ENCODE measurements at regions not wholly inside any gene's neighbourhood (a gene's known extent, or its start where the extent isn't known, plus 50 kb on each side); places are given as distances from the start of the nearest gene placed in this dataset.
A peak's percentile ranks its signal among the peaks of the same experiment; 100 is the strongest.

DNA sequence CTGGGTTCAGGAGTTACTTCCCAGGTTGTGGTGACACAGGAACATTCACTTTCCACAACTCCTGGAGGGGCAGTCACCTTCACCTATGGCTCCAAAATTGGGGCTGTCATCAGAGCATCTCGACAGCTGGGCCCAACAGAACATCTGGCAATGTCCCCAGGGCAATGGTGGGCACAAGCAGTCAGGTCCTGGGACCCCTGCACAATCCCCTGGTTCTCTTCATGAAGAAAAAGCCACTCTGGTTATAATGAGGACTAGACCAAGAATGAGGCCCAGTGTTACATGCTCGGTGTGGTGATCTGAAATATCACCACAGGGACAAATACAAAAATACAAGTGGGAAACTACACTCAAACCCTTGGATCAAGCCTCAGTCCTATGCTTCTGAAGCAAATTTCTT is 89.0 kb upstream of the VPREB1 start:
- no peak for DNase-seq
- Mint-ChIP-seq H3K27me3 (peaks cover 4 to 16% (median 11%) of the 10 kb centered on the region in 5 donors), H3K36me3 (no peaks in the 10 kb centered on the region), H3K27ac (no peak overlapping the region), H3K4me1 (peaks cover 3 to 27% (median 8%) of the 10 kb centered on the region in 4 donors), H3K9me3 (peaks cover 0 to 4% (median 0%) of the 10 kb centered on the region in 9 donors), H3K4me3 (no peak overlapping the region)
- POLR2A ChIA-PET = no interaction called here
- no peak for ATAC-seq

DNA sequence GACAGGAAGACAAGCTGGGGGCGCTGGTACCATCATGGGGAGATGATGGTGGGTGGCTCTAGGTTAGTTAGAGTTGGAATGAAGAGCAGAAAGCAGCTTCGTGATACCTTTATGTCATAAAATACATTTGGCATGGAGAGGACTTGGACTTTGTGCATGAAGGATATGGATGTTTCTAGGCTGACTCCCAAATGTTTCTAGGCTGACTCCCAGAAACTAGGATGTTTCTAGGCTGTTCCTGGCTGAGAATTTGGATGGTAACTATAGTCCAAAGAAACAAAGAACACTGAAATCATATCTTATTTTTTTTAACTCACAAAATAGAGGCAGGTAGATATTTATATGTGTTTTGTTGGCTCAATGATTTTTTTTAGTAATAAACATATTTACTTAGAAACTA is 89.4 kb upstream of the VPREB1 start:
- POLR2A ChIA-PET = no interaction called here
- Mint-ChIP-seq H3K27ac (peak overlapping the region in 1 of 10 donors; percentile 15), H3K4me1 (peaks cover 3 to 27% (median 8%) of the 10 kb centered on the region in 4 donors), H3K4me3 (no peak overlapping the region), H3K36me3 (no peaks in the 10 kb centered on the region), H3K9me3 (peaks cover 0 to 4% (median 0%) of the 10 kb centered on the region in 9 donors), H3K27me3 (peaks cover 8 to 20% (median 12%) of the 10 kb centered on the region in 5 donors)
- no peak for DNase-seq
- no peak for ATAC-seq

DNA sequence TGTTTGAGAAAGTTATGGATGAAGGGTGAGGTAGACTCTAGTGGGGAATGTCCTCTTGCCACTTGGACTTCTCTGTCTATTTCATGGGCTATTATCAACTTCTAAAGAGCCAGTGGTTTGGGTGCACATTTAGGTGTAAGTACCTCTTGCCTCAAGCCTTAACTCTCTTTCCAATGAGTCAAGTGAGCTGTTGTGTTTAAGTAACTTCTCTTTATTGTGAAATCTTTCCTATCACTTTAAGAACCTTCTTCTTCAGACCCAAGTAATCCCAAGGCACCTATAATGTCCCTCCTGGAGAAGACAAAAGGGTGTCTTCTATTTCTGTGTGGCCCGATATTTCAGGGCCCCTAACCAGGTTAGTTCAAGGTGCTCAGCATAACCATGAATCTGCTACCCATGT is 90.5 kb upstream of the VPREB1 start:
- Mint-ChIP-seq H3K27me3 (peaks cover 14 to 31% (median 15%) of the 10 kb centered on the region in 5 donors), H3K9me3 (no peaks in the 10 kb centered on the region), H3K4me3 (no peak overlapping the region), H3K4me1 (peaks cover 3 to 20% (median 8%) of the 10 kb centered on the region in 4 donors), H3K36me3 (no peaks in the 10 kb centered on the region), H3K27ac (peak overlapping the region in 1 of 10 donors; percentile 15)
- POLR2A ChIA-PET = no interaction called here
- DNase-seq = no peak
- no peak for ATAC-seq

DNA sequence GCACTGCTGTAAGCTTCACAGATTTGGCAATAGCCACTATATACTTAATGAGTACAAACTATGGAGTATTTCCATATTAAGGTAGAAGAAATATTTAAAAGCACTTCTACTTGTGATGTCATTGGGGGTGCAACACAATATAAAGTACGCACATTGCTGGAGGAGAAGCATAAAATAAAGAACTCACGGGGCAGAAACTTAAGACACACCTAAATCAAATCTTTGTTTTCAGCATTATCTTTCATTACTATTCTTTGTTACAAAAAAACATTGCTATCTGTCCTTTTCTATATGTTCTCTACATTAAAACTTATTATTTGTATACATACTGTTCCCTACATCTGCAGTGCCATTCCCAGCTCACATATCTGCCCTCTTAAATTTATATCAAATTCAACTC is 93.3 kb upstream of the VPREB1 start:
- Mint-ChIP-seq H3K27me3 (peaks cover 24 to 54% (median 26%) of the 10 kb centered on the region in 5 donors), H3K4me1 (peaks cover 0 to under 1% (median under 1%) of the 10 kb centered on the region in 4 donors), H3K36me3 (no peaks in the 10 kb centered on the region), H3K9me3 (no peaks in the 10 kb centered on the region), H3K27ac (no peak overlapping the region), H3K4me3 (no peak overlapping the region)
- no peak for DNase-seq
- no peak for ATAC-seq
- POLR2A ChIA-PET = no interaction called here

DNA sequence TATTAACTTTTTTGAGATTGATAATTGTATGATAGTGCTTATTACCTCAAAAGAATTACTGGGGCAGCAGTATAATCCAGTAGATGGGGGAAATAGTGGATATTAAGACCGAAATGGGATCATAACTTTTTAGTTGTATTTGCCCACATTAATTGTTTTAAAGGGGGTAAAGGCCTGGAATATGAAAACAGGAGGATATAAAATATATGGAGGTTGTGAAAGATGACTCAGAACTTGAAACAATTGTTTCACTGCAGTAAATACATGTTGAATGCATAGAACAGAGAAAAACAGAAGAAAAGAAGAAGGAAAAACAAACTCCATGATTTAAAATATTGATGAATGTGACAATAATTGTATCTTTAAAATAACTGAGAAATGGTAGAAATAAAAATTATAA is 94.1 kb upstream of the VPREB1 start:
- ATAC-seq (no peak), DNase-seq (no peak)
- Mint-ChIP-seq H3K4me3 (no peak overlapping the region), H3K4me1 (no peaks in the 10 kb centered on the region), H3K36me3 (no peaks in the 10 kb centered on the region), H3K27ac (no peak overlapping the region), H3K9me3 (no peaks in the 10 kb centered on the region), H3K27me3 (peaks cover 24 to 54% (median 26%) of the 10 kb centered on the region in 5 donors)
- POLR2A ChIA-PET = no interaction called here

DNA sequence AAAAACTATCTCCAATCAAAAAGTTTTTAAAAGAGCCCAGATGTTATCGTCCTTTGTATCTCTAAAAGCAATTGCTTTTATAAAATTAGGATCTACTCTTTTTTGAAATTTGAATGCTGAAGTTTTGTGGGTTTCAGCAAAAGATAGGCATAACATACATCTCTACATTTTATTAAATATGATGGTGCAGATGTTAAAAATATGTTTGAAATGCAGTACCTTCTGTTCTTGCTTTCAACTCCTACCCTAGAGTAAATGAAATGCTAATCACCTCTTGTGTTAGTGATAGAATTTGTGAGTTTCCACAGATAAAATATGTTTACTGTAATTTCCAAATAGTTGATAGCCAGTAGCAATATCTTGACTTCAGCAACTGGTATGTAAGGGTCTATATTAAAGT is 95.7 kb upstream of the VPREB1 start:
- DNase-seq (no peak), ATAC-seq (no peak)
- POLR2A ChIA-PET = no interaction called here
- no peaks in the 10 kb centered on the region for H3K36me3 Mint-ChIP-seq
- H3K27me3 Mint-ChIP-seq = peaks cover 24 to 54% (median 26%) of the 10 kb centered on the region in 5 donors
- no peak overlapping the region for H3K27ac Mint-ChIP-seq
- no peak overlapping the region for H3K4me3 Mint-ChIP-seq
- H3K4me1 Mint-ChIP-seq = no peaks in the 10 kb centered on the region
- H3K9me3 Mint-ChIP-seq = no peaks in the 10 kb centered on the region

DNA sequence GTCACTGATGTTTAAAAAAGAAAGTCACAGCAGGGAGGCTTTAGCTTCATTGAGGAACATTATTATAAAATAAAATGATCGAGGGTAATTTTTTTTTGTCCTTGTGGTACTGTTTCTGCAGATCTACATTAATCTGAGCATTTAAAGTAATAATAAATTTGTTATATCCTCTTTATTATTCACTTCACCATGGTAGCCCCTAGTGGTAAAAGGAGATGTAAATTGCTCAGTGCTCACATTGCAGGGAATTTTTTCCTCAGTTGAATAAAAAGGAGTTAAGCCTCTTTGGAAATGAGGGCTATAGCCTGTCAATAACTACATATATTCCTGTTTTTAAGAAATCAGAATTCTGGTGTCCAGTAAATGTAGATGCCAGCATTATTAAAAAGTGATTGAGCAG is 99.7 kb upstream of the VPREB1 start:
- Mint-ChIP-seq H3K36me3 (no peaks in the 10 kb centered on the region), H3K9me3 (no peaks in the 10 kb centered on the region), H3K4me1 (no peaks in the 10 kb centered on the region), H3K27me3 (peaks cover 25 to 67% (median 35%) of the 10 kb centered on the region in 5 donors), H3K4me3 (no peak overlapping the region), H3K27ac (no peak overlapping the region)
- no peak for DNase-seq
- POLR2A ChIA-PET = no interaction called here
- no peak for ATAC-seq

DNA sequence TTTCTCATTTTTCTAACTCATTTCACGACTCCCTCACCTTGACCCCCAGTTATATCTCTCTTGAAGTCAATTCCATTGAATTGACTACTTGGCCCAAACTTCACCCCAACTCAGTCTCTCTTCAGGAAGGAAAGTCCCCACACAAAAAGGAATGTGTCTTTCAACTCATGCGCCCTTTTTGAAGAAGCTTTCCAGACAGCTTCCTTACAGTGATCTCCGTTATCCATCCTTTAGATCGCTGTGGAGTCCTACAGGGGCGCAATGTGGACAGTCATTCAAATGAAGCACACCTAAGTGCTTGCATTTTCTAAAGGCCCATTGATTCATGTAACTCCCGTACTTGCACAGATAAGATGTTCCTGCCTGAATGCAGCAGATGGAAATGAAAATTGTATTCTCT is 101.1 kb upstream of the VPREB1 start:
- ATAC-seq (no peak), DNase-seq (no peak)
- H3K4me1 Mint-ChIP-seq = no peaks in the 10 kb centered on the region
- POLR2A ChIA-PET = no interaction called here
- H3K9me3 Mint-ChIP-seq = no peaks in the 10 kb centered on the region
- no peaks in the 10 kb centered on the region for H3K36me3 Mint-ChIP-seq
- no peak overlapping the region for H3K4me3 Mint-ChIP-seq
- H3K27ac Mint-ChIP-seq = no peak overlapping the region
- H3K27me3 Mint-ChIP-seq = peaks cover 25 to 57% (median 32%) of the 10 kb centered on the region in 5 donors

DNA sequence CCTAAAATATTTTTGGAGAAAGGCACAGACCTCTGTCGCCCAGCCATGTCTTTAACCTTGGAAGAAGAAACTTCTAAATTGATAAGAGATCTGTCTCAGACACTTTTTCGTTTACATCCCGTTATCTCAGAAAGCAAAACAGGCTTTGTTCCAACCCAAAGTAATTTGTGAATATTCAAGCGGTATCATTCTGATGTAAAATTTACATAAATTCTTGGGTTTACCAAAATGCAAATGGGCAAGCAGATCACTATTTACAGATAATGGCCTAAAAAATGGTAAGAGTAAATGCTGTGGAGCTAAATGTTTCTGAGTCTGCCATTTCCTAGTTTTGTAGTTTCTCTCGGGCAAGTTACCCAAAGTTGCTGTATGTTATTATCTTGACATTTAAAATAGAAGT is 101.9 kb upstream of the VPREB1 start:
- Mint-ChIP-seq H3K4me3 (no peak overlapping the region), H3K4me1 (no peaks in the 10 kb centered on the region), H3K36me3 (no peaks in the 10 kb centered on the region), H3K27me3 (peaks cover 20 to 49% (median 28%) of the 10 kb centered on the region in 5 donors), H3K9me3 (no peaks in the 10 kb centered on the region), H3K27ac (no peak overlapping the region)
- no peak for DNase-seq
- POLR2A ChIA-PET = no interaction called here
- no peak for ATAC-seq

DNA sequence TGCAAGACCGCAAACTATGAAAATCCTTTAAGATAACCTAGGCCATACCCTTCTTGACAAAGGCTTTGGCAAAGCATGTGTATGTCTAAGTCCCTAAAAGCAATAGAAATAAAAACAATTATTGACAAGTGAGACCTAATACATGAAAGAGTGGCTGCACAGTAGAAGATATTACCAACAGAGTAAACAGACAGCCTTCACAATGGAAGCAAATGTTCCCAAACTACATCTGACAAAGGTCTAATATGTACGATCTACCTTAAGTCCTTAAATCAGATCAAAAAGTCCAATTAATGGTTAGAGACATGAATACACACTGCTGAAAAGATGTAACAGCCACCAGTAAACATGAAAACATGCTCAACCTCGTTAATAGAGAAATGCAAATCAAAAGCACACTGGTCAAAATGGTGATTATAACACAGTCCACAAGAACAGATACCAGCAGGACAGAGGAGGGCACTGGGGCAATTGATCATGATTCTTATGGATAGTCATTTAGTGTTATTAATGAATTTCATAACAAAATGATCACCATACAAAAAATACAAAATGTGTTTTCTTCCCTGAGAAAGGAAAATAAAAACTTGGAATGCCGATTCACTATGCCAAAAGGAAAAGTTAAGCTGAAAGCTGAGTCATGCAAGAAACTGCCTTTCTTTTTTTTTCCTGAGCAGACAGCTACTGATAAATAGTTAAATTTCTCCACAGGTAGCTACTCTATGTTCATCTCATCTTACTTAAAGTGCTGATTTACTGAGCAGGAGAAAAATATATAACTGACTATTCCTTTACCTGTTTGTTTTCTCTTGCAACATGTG is 102.6 kb upstream of the VPREB1 start:
- ATAC-seq = no peak
- Mint-ChIP-seq H3K27me3 (peaks cover 19 to 42% (median 26%) of the 10 kb centered on the region in 5 donors), H3K9me3 (no peaks in the 10 kb centered on the region), H3K27ac (no peak overlapping the region), H3K4me3 (no peak overlapping the region), H3K4me1 (no peaks in the 10 kb centered on the region), H3K36me3 (no peaks in the 10 kb centered on the region)
- DNase-seq = no peak
- POLR2A ChIA-PET = no interaction called here

DNA sequence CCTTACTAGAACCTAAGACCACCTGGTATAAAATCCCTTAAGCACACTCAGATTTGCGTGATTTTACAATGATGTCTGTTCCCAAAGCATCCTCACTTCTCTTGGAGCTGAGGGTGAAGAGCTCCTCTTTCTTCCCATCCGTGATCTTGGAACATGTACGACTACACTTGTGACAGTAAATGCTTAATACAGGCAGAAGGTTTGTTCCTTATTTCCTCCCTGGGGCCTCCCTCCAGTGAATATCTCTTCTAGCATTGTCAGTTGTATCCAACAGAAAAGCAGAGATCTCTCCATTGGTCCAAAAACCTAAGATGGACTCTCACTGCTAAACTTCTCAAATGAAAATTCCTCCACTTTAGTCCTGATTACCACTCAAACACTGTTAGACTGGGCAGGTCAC is 103.6 kb upstream of the VPREB1 start:
- DNase-seq (no peak), ATAC-seq (no peak)
- H3K4me3 Mint-ChIP-seq = no peak overlapping the region
- no peaks in the 10 kb centered on the region for H3K4me1 Mint-ChIP-seq
- H3K36me3 Mint-ChIP-seq = no peaks in the 10 kb centered on the region
- H3K27me3 Mint-ChIP-seq = peaks cover 13 to 36% (median 23%) of the 10 kb centered on the region in 5 donors
- H3K9me3 Mint-ChIP-seq = no peaks in the 10 kb centered on the region
- POLR2A ChIA-PET = no interaction called here
- no peak overlapping the region for H3K27ac Mint-ChIP-seq

DNA sequence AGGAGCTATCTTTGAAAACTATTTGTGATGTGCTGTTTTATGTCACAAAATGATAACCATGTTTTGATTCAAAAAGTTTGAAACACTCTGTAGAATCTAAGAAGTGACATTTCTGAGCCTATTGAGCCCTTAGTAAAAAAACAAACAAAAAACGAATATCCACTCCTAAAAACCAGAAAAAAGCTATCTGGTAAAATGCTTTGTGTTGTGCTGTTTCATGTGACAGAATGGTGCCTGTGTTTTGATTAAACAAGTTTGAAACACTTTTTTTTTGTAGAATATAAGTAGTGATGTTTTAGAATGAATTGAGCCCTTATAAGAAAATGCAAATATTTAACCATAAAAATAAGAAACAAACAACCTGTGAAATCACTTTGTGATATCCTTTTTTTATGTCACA is 105.2 kb upstream of the VPREB1 start:
- Mint-ChIP-seq H3K27me3 (peaks cover 17 to 36% (median 23%) of the 10 kb centered on the region in 5 donors), H3K9me3 (no peaks in the 10 kb centered on the region), H3K4me3 (no peak overlapping the region), H3K36me3 (no peaks in the 10 kb centered on the region), H3K4me1 (no peaks in the 10 kb centered on the region), H3K27ac (no peak overlapping the region)
- no peak for ATAC-seq
- POLR2A ChIA-PET = no interaction called here
- no peak for DNase-seq

DNA sequence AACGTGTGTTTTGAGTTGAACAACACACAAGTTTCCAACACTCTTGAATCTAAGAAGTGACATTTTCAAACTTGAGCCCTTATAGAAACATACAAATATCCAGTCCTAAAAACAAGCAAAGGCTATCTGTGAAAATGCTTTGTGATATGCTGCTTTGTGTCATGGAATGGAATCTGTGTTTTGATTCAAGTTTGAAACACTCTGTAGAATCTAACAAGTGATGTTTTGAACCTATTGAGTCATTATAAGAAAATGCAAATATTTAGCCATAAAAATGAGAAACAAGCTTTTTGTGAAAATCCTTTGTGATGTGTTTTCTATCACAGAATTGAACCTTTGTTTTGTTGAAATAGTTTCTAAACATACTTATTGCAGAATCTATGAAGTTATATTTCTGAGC is 105.7 kb upstream of the VPREB1 start:
- DNase-seq (no peak), ATAC-seq (no peak)
- POLR2A ChIA-PET = no interaction called here
- Mint-ChIP-seq H3K27ac (no peak overlapping the region), H3K4me1 (no peaks in the 10 kb centered on the region), H3K27me3 (peaks cover 17 to 36% (median 23%) of the 10 kb centered on the region in 5 donors), H3K4me3 (no peak overlapping the region), H3K9me3 (no peaks in the 10 kb centered on the region), H3K36me3 (no peaks in the 10 kb centered on the region)

DNA sequence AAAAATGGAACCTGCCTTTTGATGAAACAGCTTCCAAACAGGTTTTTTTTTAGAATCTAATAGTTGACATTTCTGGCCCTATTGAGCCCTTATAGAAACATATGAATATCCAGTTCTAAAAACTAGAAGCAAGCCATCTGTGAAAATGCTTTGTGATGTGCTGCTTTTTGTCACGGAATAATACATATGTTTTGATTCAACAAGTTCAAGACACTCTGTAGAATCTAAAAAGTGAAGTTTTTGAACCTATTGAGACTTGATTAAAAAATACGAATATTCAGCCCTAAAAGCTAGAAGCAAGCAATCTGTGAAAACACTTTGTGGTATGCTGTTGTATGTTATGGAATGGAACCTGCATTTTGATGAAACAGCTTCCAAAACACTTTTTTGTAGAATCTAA is 106.7 kb upstream of the VPREB1 start:
- Mint-ChIP-seq H3K4me1 (no peaks in the 10 kb centered on the region), H3K4me3 (no peak overlapping the region), H3K36me3 (no peaks in the 10 kb centered on the region), H3K27ac (no peak overlapping the region), H3K27me3 (peaks cover 16 to 26% (median 18%) of the 10 kb centered on the region in 5 donors), H3K9me3 (no peaks in the 10 kb centered on the region)
- DNase-seq (no peak), ATAC-seq (no peak)
- POLR2A ChIA-PET = no interaction called here

Measured in naive thymus-derived CD8-positive, alpha-beta T cell (primary cell).